HFFc6 (cell line): ENCODE measurements at regions not wholly inside any gene's neighbourhood (a gene's known extent, or its start where the extent isn't known, plus 50 kb on each side); places are given as distances from the start of the nearest gene placed in this dataset.

ENCODE experiments used
- DNase-seq: peaks from one replicate; pipeline ENCODE4 v3.0.0-alpha.2; 2018
- H3K27ac Mint-ChIP-seq: 2 replicates; pipeline ENCODE4 v1.8.0; 2020; ENCODE audit warnings: mild to moderate bottlenecking, mixed read lengths
- H3K27me3 Mint-ChIP-seq: 2 replicates; pipeline ENCODE4 v1.8.0; 2021; ENCODE audit warnings: mild to moderate bottlenecking, moderate library complexity, mixed read lengths; ENCODE audit not compliant: insufficient read depth
- H3K36me3 Mint-ChIP-seq: 2 replicates; pipeline ENCODE4 v1.8.0; 2021; ENCODE audit warnings: low read depth, mixed read lengths
- H3K4me1 Mint-ChIP-seq: 2 replicates; pipeline ENCODE4 v1.8.0; 2020; ENCODE audit warnings: low read depth, mixed read lengths
- H3K4me3 Mint-ChIP-seq: 2 replicates; pipeline ENCODE4 v1.8.0; 2020; ENCODE audit warnings: mild to moderate bottlenecking, moderate library complexity, mixed read lengths
- H3K9me3 Mint-ChIP-seq: 2 replicates; pipeline ENCODE4 v1.8.0; 2020; ENCODE audit warnings: mild to moderate bottlenecking, mixed read lengths
- TF ChIP-seq, protein P1 (sequence below): fragments of 200-600 bp; sonication (generic); IDR thresholded peaks from 2 replicates; pipeline ENCODE4 v1.5.0; 2021; ENCODE audit warnings: antibody characterized with exemption, mild to moderate bottlenecking

DNA sequence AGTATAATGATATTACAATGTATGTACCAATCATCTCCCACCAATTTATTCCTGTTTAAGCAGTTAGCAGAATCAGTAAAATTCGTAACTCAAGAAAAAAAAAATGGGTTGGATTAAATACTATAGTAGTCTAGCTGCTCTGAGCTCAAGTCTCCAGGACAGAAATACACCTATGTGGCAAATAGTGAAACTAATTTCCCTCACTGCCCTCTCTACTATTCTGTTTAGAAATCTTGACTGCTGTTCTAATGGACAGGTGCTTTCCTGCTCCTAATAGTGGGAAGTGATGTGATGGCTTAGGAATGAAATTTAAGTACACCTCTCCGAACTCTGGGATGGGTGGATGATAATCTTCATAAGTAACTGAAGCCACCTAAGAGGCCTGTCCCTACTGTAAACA is 175.7 kb downstream of the KCNJ2 start:
- Mint-ChIP-seq H3K9me3 (peaks cover 30% of the 10 kb centered on the region), H3K36me3 (no peaks in the 10 kb centered on the region)

DNA sequence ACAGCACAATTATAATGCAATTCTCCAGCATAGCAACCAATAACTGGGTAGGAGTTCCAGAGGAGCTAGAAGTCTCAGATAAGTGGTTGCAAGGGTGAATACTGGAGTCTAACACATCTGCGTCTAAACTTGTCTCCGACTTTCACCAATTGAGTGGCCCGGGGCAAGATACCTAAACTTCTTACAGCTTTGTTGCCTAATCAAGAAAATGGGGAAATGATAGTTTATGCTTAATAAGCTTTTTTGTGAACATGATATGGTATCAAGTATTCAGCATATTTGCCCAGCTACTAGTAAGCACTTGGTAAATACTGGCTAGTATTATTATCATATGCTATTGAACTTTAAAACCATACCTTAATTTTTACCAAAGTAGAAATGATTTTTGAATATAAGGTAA is 183.5 kb downstream of the KCNJ2 start:
- H3K9me3 Mint-ChIP-seq = peaks cover 39% of the 10 kb centered on the region
- no peaks in the 10 kb centered on the region for H3K4me1 Mint-ChIP-seq
- no peak overlapping the region for H3K4me3 Mint-ChIP-seq
- DNase-seq = no peak
- TF ChIP-seq, protein P1, sequence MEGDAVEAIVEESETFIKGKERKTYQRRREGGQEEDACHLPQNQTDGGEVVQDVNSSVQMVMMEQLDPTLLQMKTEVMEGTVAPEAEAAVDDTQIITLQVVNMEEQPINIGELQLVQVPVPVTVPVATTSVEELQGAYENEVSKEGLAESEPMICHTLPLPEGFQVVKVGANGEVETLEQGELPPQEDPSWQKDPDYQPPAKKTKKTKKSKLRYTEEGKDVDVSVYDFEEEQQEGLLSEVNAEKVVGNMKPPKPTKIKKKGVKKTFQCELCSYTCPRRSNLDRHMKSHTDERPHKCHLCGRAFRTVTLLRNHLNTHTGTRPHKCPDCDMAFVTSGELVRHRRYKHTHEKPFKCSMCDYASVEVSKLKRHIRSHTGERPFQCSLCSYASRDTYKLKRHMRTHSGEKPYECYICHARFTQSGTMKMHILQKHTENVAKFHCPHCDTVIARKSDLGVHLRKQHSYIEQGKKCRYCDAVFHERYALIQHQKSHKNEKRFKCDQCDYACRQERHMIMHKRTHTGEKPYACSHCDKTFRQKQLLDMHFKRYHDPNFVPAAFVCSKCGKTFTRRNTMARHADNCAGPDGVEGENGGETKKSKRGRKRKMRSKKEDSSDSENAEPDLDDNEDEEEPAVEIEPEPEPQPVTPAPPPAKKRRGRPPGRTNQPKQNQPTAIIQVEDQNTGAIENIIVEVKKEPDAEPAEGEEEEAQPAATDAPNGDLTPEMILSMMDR = no peak
- no peak overlapping the region for H3K27ac Mint-ChIP-seq
- no peaks in the 10 kb centered on the region for H3K36me3 Mint-ChIP-seq
- no peaks in the 10 kb centered on the region for H3K27me3 Mint-ChIP-seq

More for the DNA sequence above, 175.7 kb downstream of the KCNJ2 start:
- Mint-ChIP-seq H3K4me1 (no peaks in the 10 kb centered on the region), H3K27me3 (no peaks in the 10 kb centered on the region), H3K27ac (no peak overlapping the region), H3K4me3 (no peak overlapping the region)
- no peak for DNase-seq
- TF ChIP-seq, protein P1 = no peak

DNA sequence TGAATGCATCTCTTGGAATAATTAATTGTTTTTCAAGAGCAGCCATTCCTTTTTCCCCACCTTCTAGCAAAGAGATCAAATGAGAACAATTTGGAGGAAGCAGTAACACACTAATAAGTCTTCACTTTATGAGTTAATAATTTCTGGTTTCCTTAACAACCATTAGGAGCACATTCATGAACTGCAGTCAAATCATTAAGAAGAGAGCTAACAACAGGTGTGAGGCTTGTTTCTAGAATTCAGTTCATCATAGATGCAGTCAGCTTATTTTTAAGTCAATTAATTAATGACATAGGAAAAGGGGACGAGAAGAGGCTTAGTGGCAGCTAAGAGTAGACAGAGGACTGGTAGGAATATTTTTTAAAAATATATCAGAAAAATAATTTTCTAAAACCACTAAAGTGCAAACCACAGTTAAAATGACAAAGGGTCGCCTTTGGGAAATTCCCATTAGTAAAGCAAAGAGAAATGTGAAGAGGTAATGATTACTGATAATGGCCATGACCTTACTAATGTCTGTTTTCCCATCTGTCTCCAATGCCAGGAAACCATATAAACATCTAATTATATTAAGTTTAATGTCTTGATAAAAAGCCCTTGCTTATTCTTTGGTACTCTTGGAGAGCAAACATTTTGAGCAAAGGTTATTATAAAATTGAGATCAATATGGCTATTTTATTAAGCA is 184.2 kb downstream of the KCNJ2 start:
- H3K4me1 Mint-ChIP-seq = no peaks in the 10 kb centered on the region
- peaks cover 45% of the 10 kb centered on the region for H3K9me3 Mint-ChIP-seq
- no peak overlapping the region for H3K27ac Mint-ChIP-seq
- H3K4me3 Mint-ChIP-seq = no peak overlapping the region
- TF ChIP-seq, protein P1 = no peak
- no peaks in the 10 kb centered on the region for H3K27me3 Mint-ChIP-seq
- DNase-seq = no peak
- H3K36me3 Mint-ChIP-seq = no peaks in the 10 kb centered on the region

DNA sequence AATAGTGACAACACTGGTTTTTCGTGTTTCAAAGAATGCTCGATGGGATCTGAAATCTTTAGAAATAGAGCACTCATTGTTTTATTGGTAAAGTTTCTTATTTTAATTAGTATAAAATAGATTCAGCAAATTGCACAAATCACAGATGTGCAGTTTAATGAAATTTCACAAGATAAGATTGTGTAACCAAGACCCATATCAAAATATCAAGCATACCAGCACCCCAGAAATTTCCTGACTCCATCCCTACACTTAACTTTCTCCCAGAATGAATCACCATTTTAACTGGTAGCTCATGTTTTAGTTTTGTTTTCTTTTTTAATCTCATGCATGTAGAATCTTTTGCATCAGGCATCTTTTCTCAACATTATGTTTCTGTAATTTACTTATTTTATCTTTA is 185.9 kb downstream of the KCNJ2 start:
- H3K27me3 Mint-ChIP-seq = no peaks in the 10 kb centered on the region
- no peaks in the 10 kb centered on the region for H3K4me1 Mint-ChIP-seq
- TF ChIP-seq, protein P1 = no peak
- no peaks in the 10 kb centered on the region for H3K36me3 Mint-ChIP-seq
- H3K9me3 Mint-ChIP-seq = peaks cover 38% of the 10 kb centered on the region
- no peak overlapping the region for H3K27ac Mint-ChIP-seq
- no peak for DNase-seq
- no peak overlapping the region for H3K4me3 Mint-ChIP-seq

DNA sequence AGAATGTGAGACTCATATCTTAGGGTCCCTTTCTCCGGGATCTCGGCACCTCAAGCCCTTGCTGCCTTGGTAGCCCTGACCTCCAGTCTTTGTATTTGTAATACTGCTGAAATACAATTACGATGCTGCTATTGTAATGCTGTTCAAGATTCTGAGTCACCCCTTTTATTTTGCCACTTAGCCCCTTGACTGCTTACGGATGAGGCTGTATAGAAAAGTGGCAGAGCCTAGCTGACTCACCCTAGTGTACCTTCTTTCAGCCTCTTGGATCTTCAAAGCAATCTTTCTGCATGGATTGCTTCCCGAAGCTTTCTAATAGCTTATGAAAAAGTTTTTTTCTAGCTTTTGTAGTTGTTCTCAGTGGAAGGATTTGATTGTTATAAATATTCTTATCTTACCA is 187.9 kb downstream of the KCNJ2 start:
- H3K9me3 Mint-ChIP-seq = peaks cover 38% of the 10 kb centered on the region
- H3K36me3 Mint-ChIP-seq = no peaks in the 10 kb centered on the region
- no peak for DNase-seq
- TF ChIP-seq, protein P1 = no peak
- H3K27me3 Mint-ChIP-seq = no peaks in the 10 kb centered on the region
- no peaks in the 10 kb centered on the region for H3K4me1 Mint-ChIP-seq
- H3K4me3 Mint-ChIP-seq = no peak overlapping the region
- no peak overlapping the region for H3K27ac Mint-ChIP-seq
